SK-N-SH treated with all-trans-retinoic acid at 6 μM for 48 hours (cell line): ENCODE measurements at regions not wholly inside any gene's neighbourhood (a gene's known extent, or its start where the extent isn't known, plus 50 kb on each side); places are given as distances from the start of the nearest gene placed in this dataset.

Source experiments
- ATAC-seq: fragments of 200-7000 bp; cut with Tn5 transposase; 3 replicates; pipeline ENCODE4 v1.9.1; 2020; ENCODE audit warnings: mild to moderate bottlenecking, moderate library complexity
- ARNTL ChIP-seq: fragments of 450-650 bp; formaldehyde crosslinking; IDR thresholded peaks from 2 replicates; pipeline ENCODE4 v1.5.0; 2020; ENCODE audit warnings: low read depth, mild to moderate bottlenecking, moderate library complexity, borderline replicate concordance
- BACH2 ChIP-seq: fragments of 250-450 bp; sonication (Bioruptor Pico); IDR thresholded peaks from 2 replicates; pipeline ENCODE4 v1.9.0; 2021; ENCODE audit warnings: mild to moderate bottlenecking, borderline replicate concordance
- CREB5 ChIP-seq: fragments of 250-450 bp; sonication (Bioruptor Pico); IDR thresholded peaks from 2 replicates; pipeline ENCODE4 v1.5.1; 2020; ENCODE audit warnings: low read depth, mild to moderate bottlenecking, moderate library complexity
- CSDC2 ChIP-seq: fragments of 250-450 bp; sonication (Bioruptor Pico); IDR thresholded peaks from 2 replicates; pipeline ENCODE4 v1.5.0; 2020; ENCODE audit warnings: mild to moderate bottlenecking, moderate library complexity
- GLIS3 ChIP-seq: fragments of 250-450 bp; sonication (Bioruptor Pico); IDR thresholded peaks from 2 replicates; pipeline ENCODE4 v1.5.0; 2020; ENCODE audit warnings: mild to moderate bottlenecking, moderate library complexity
- OSR1 ChIP-seq: fragments of 250-450 bp; sonication (Bioruptor Pico); IDR thresholded peaks from 2 replicates; pipeline ENCODE4 v1.8.0; 2022; ENCODE audit warnings: moderate library complexity, mild to moderate bottlenecking, inconsistent platforms
- POU6F1 ChIP-seq: fragments of 250-450 bp; sonication (Bioruptor Pico); IDR thresholded peaks from 2 replicates; pipeline ENCODE4 v1.8.0; 2021; ENCODE audit warnings: low read depth, mild to moderate bottlenecking, moderate library complexity, borderline replicate concordance
- PPARA ChIP-seq: fragments of 250-450 bp; sonication (Bioruptor Pico); IDR thresholded peaks from 2 replicates; pipeline ENCODE4 v1.5.0; 2020; ENCODE audit warnings: mild to moderate bottlenecking, borderline replicate concordance
- RARB ChIP-seq: fragments of 250-450 bp; sonication (Bioruptor Pico); IDR thresholded peaks from 2 replicates; pipeline ENCODE4 v1.8.0; 2021; ENCODE audit warnings: mild to moderate bottlenecking, moderate library complexity
- SNAI2 ChIP-seq: fragments of 250-450 bp; sonication (Bioruptor Pico); IDR thresholded peaks from 2 replicates; pipeline ENCODE4 v1.5.0; 2020; ENCODE audit warnings: mild to moderate bottlenecking, moderate library complexity
- TCF4 ChIP-seq: fragments of 250-450 bp; sonication (Bioruptor Pico); IDR thresholded peaks from 2 replicates; pipeline ENCODE4 v1.8.0; 2021; ENCODE audit warnings: mild to moderate bottlenecking, moderate library complexity, borderline replicate concordance
- TSHZ2 ChIP-seq: fragments of 250-450 bp; sonication (Bioruptor Pico); IDR thresholded peaks from 2 replicates; pipeline ENCODE4 v1.5.0; 2020; ENCODE audit warnings: mild to moderate bottlenecking, moderate library complexity
- ZC3H10 ChIP-seq: fragments of 250-450 bp; sonication (Bioruptor Pico); IDR thresholded peaks from 2 replicates; pipeline ENCODE4 v1.5.1; 2021; ENCODE audit warnings: mild to moderate bottlenecking, moderate library complexity
- ZFP3 ChIP-seq: fragments of 250-450 bp; sonication (Bioruptor Pico); IDR thresholded peaks from 2 replicates; pipeline ENCODE4 v1.5.0; 2020; ENCODE audit warnings: mild to moderate bottlenecking, moderate library complexity
- ZFP30 ChIP-seq: fragments of 450-650 bp; formaldehyde crosslinking; IDR thresholded peaks from 2 replicates; pipeline ENCODE4 v1.5.0; 2022; ENCODE audit warnings: mild to moderate bottlenecking, moderate library complexity
- ZNF565 ChIP-seq: fragments of 450-650 bp; formaldehyde crosslinking; conservative IDR thresholded peaks from 2 replicates; pipeline ENCODE4 v1.5.0; 2020; ENCODE audit warnings: low read depth, mild to moderate bottlenecking, moderate library complexity
- ZNF70 ChIP-seq: fragments of 450-650 bp; formaldehyde crosslinking; IDR thresholded peaks from 2 replicates; pipeline ENCODE4 v1.5.0; 2020; ENCODE audit warnings: mild to moderate bottlenecking, moderate library complexity
- ZNF8 ChIP-seq: fragments of 450-650 bp; formaldehyde crosslinking; IDR thresholded peaks from 2 replicates; pipeline ENCODE4 v1.5.0; 2020; ENCODE audit warnings: mild to moderate bottlenecking, moderate library complexity

GRCh38 chr4:124484940-124485339 is 227.6 kb downstream of the ANKRD50 start (continued):
- TF ChIP-seq CREB5 (CRISPR knock-in tag): peak; percentile 74; the same call in 1 of the 2 replicates
- TF ChIP-seq, all 23 proteins: peak for 14

GRCh38 chr4:124486423-124486822 is 226.1 kb downstream of the ANKRD50 start:
- TF ChIP-seq SNAI2 (CRISPR knock-in tag) (no peak), TSHZ2 (CRISPR knock-in tag) (no peak), GLIS3 (no peak)
- ATAC-seq: no peak

- no peak for TF ChIP-seq TCF4 (CRISPR knock-in tag)
- no peak for TF ChIP-seq ZFP3 (CRISPR knock-in tag)
- ATAC-seq: no peak
Observed at GRCh38 chr4:124487651-124488050, 224.9 kb downstream of the ANKRD50 start.

- TF ChIP-seq ZNF70 (CRISPR knock-in tag) (no peak), ZC3H10 (CRISPR knock-in tag) (no peak), ARNTL (CRISPR knock-in tag) (no peak), CREB5 (CRISPR knock-in tag) (no peak), ZNF8 (CRISPR knock-in tag) (no peak), GLIS3 (no peak)
- ATAC-seq: no peak
Observed at GRCh38 chr4:124491361-124492145, 221.0 kb downstream of the ANKRD50 start.

- TF ChIP-seq CSDC2 (no peak), PPARA (CRISPR knock-in tag) (no peak), OSR1 (CRISPR knock-in tag) (no peak), BACH2 (no peak), ZNF565 (CRISPR knock-in tag) (no peak), TCF4 (CRISPR knock-in tag) (no peak), POU6F1 (CRISPR knock-in tag) (no peak), ZFP30 (CRISPR knock-in tag) (no peak), SNAI2 (CRISPR knock-in tag) (no peak), ZNF70 (CRISPR knock-in tag) (no peak), ZC3H10 (CRISPR knock-in tag) (no peak), ARNTL (CRISPR knock-in tag) (no peak), RARB (CRISPR knock-in tag) (no peak)
- TF ChIP-seq, all 23 proteins: peak for 0
- ATAC-seq: peak; percentile 69
Observed at GRCh38 chr4:124499261-124499660, 213.3 kb downstream of the ANKRD50 start.
